ENCODE measurements at regions not wholly inside any gene's neighbourhood (a gene's known extent, or its start where the extent isn't known, plus 50 kb on each side); places are given as distances from the start of the nearest gene placed in this dataset.

- Histone ChIP-seq H4K20me1 (ENCODE audit: insufficient read depth, low read length) (no peaks in the 10 kb centered on the region), H3K79me2 (ENCODE audit: low read length) (no peaks in the 10 kb centered on the region), H2AFZ (ENCODE audit: low read depth, low read length) (no peak overlapping the region), H3K9me3 (ENCODE audit: insufficient read depth, low read length) (no peaks in the 10 kb centered on the region), H3K27ac (ENCODE audit: low read length) (no peak overlapping the region), H3K4me3 (ENCODE audit: low read length) (no peak overlapping the region), H3K27me3 (ENCODE audit: low read depth, low read length) (no peaks in the 10 kb centered on the region; the same call in 1 of the 2 replicates), H3K4me2 (ENCODE audit: low read length) (no peak overlapping the region), H3K36me3 (replicated peaks; ENCODE audit: low read depth, low read length) (no peaks in the 10 kb centered on the region), H3K4me1 (ENCODE audit: low read length) (no peaks in the 10 kb centered on the region), H3K9ac (ENCODE audit: low read length) (no peak overlapping the region)
- no peak for TF ChIP-seq EZH2phosphoT487 (IDR thresholded peaks at IDR 0.05; ENCODE audit: low read depth)
- TF ChIP-seq CTCF (IDR thresholded peaks at IDR 0.05; ENCODE audit: low read depth, low read length), result no peak
Observed at GRCh38 chr15:53133255-53133850, 343.2 kb upstream of the ONECUT1 start.

DNA sequence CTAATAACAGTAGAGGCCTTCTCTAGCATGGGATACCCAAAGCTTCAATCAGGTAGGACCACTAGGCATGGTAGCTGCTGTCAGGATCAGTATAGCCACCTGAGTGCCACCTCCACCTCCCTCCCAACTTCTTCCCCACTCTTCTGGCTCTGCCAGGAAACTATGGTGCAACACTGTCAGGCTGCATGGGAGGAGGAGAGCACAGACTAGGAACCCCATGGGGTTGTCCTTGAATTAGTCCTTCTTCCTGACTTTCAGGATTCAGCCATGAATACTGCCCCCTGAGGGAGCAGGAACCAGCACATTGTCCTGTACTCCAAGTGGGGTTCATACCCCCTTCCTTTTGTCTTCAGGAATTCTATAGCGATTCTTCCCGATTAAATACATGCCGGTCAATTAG lies 340.8 kb upstream of the ONECUT1 start:
- H2AFZ ChIP-seq (ENCODE audit: low read depth, low read length), result no peak overlapping the region
- H3K9me3 ChIP-seq (ENCODE audit: insufficient read depth, low read length), result no peaks in the 10 kb centered on the region
- no peaks in the 10 kb centered on the region for H3K36me3 ChIP-seq (replicated peaks; ENCODE audit: low read depth, low read length)
- no peaks in the 10 kb centered on the region for H4K20me1 ChIP-seq (ENCODE audit: insufficient read depth, low read length)
- no peaks in the 10 kb centered on the region for H3K79me2 ChIP-seq (ENCODE audit: low read length)
- no peak overlapping the region for H3K4me3 ChIP-seq (ENCODE audit: low read length)
- no peak overlapping the region for H3K4me2 ChIP-seq (ENCODE audit: low read length)
- TF ChIP-seq CTCF (IDR thresholded peaks at IDR 0.05; ENCODE audit: low read depth, low read length) (no peak), EZH2phosphoT487 (IDR thresholded peaks at IDR 0.05; ENCODE audit: low read depth) (no peak)
- no peaks in the 10 kb centered on the region; the same call in 1 of the 2 replicates for H3K27me3 ChIP-seq (ENCODE audit: low read depth, low read length)
- H3K9ac ChIP-seq (ENCODE audit: low read length), result no peak overlapping the region
- no peaks in the 10 kb centered on the region for H3K4me1 ChIP-seq (ENCODE audit: low read length)
- no peak overlapping the region for H3K27ac ChIP-seq (ENCODE audit: low read length)

GRCh38 chr15:53129121-53129904 lies 339.2 kb upstream of the ONECUT1 start:
- Histone ChIP-seq H3K27me3 (ENCODE audit: low read depth, low read length) (no peaks in the 10 kb centered on the region; the same call in 1 of the 2 replicates), H3K36me3 (replicated peaks; ENCODE audit: low read depth, low read length) (no peaks in the 10 kb centered on the region), H3K79me2 (ENCODE audit: low read length) (no peaks in the 10 kb centered on the region), H3K9ac (ENCODE audit: low read length) (no peak overlapping the region), H4K20me1 (ENCODE audit: insufficient read depth, low read length) (no peaks in the 10 kb centered on the region), H3K4me2 (ENCODE audit: low read length) (no peak overlapping the region), H3K4me1 (ENCODE audit: low read length) (no peaks in the 10 kb centered on the region), H2AFZ (ENCODE audit: low read depth, low read length) (no peak overlapping the region), H3K4me3 (ENCODE audit: low read length) (no peak overlapping the region), H3K27ac (ENCODE audit: low read length) (no peak overlapping the region), H3K9me3 (ENCODE audit: insufficient read depth, low read length) (no peaks in the 10 kb centered on the region)
- TF ChIP-seq CTCF (IDR thresholded peaks at IDR 0.05; ENCODE audit: low read depth, low read length) (no peak), EZH2phosphoT487 (IDR thresholded peaks at IDR 0.05; ENCODE audit: low read depth) (no peak)

DNA sequence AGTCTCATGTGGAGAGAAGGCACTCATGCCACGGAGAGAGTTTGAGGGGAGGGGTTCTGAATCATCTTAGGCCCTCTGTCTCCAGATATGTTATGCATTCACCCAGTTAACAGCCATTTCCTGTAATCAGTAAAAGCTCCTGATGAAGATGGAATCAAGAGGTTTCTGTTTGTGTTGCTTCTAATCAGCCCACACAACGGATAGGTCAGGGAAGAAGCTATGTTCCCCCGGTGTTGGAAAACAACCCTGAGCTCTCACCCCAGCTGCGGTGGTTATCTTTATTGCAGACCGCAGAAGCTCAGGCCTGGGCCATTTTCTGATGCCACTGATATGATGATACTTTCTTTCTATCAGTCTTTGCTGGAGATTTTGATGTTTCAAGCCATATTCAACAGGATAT lies 338.5 kb upstream of the ONECUT1 start:
- Histone ChIP-seq H3K36me3 (replicated peaks; ENCODE audit: low read depth, low read length) (no peaks in the 10 kb centered on the region), H3K4me1 (ENCODE audit: low read length) (no peaks in the 10 kb centered on the region), H4K20me1 (ENCODE audit: insufficient read depth, low read length) (no peaks in the 10 kb centered on the region), H3K27me3 (ENCODE audit: low read depth, low read length) (no peaks in the 10 kb centered on the region; the same call in 1 of the 2 replicates), H3K4me2 (ENCODE audit: low read length) (no peak overlapping the region), H3K27ac (ENCODE audit: low read length) (no peak overlapping the region), H3K79me2 (ENCODE audit: low read length) (no peaks in the 10 kb centered on the region), H3K4me3 (ENCODE audit: low read length) (no peak overlapping the region), H3K9ac (ENCODE audit: low read length) (no peak overlapping the region), H3K9me3 (ENCODE audit: insufficient read depth, low read length) (no peaks in the 10 kb centered on the region), H2AFZ (ENCODE audit: low read depth, low read length) (no peak overlapping the region)
- TF ChIP-seq CTCF (IDR thresholded peaks at IDR 0.05; ENCODE audit: low read depth, low read length) (no peak), EZH2phosphoT487 (IDR thresholded peaks at IDR 0.05; ENCODE audit: low read depth) (no peak)
